ENCODE measurements at regions not wholly inside any gene's neighbourhood (a gene's known extent, or its start where the extent isn't known, plus 50 kb on each side); places are given as distances from the start of the nearest gene placed in this dataset.

GRCh38 chr20:48230216-48230615, 444.9 kb upstream of the SULF2 start:
- TF ChIP-seq CTCF (IDR thresholded peaks at IDR 0.05) = no peak
- no peak overlapping the region for H3K27ac ChIP-seq
- H3K4me1 ChIP-seq (ENCODE audit: control insufficient read depth in 1 of 2, insufficient read depth in 1 of 2, low read depth in 1 of 2, low read length in 1 of 2) = no peaks in the 10 kb centered on the region
- no peaks in the 10 kb centered on the region for H3K9me3 ChIP-seq
- H3K27me3 ChIP-seq = no peaks in the 10 kb centered on the region
- H3K4me3 ChIP-seq (ENCODE audit: low read depth in 1 of 2, low read length in 1 of 2) = no peak overlapping the region
- H3K36me3 ChIP-seq = no peaks in the 10 kb centered on the region

GRCh38 chr20:48227381-48227780, 442.1 kb upstream of the SULF2 start:
- Histone ChIP-seq H3K27me3 (no peaks in the 10 kb centered on the region), H3K9me3 (no peaks in the 10 kb centered on the region), H3K4me1 (ENCODE audit: control insufficient read depth in 1 of 2, insufficient read depth in 1 of 2, low read depth in 1 of 2, low read length in 1 of 2) (no peaks in the 10 kb centered on the region), H3K36me3 (no peaks in the 10 kb centered on the region), H3K4me3 (ENCODE audit: low read depth in 1 of 2, low read length in 1 of 2) (no peak overlapping the region), H3K27ac (no peak overlapping the region)
- TF ChIP-seq CTCF (IDR thresholded peaks at IDR 0.05) = no peak

- H3K4me1 ChIP-seq (ENCODE audit: control insufficient read depth in 1 of 2, insufficient read depth in 1 of 2, low read depth in 1 of 2, low read length in 1 of 2) = no peaks in the 10 kb centered on the region
- H3K9me3 ChIP-seq = no peaks in the 10 kb centered on the region
- H3K27ac ChIP-seq = no peak overlapping the region
- H3K27me3 ChIP-seq = no peaks in the 10 kb centered on the region
- no peak for TF ChIP-seq CTCF (IDR thresholded peaks at IDR 0.05)
- H3K4me3 ChIP-seq (ENCODE audit: low read depth in 1 of 2, low read length in 1 of 2) = no peak overlapping the region
- H3K36me3 ChIP-seq = no peaks in the 10 kb centered on the region
Measured at GRCh38 chr20:48226642-48227041, 441.4 kb upstream of the SULF2 start.

GRCh38 chr20:48224533-48225050, 439.3 kb upstream of the SULF2 start:
- TF ChIP-seq CTCF (IDR thresholded peaks at IDR 0.05) = no peak
- H3K4me1 ChIP-seq (ENCODE audit: control insufficient read depth in 1 of 2, insufficient read depth in 1 of 2, low read depth in 1 of 2, low read length in 1 of 2) = no peaks in the 10 kb centered on the region
- H3K27me3 ChIP-seq = no peaks in the 10 kb centered on the region
- H3K27ac ChIP-seq = no peak overlapping the region
- no peak overlapping the region for H3K4me3 ChIP-seq (ENCODE audit: low read depth in 1 of 2, low read length in 1 of 2)
- no peaks in the 10 kb centered on the region for H3K9me3 ChIP-seq
- H3K36me3 ChIP-seq = no peaks in the 10 kb centered on the region

- TF ChIP-seq CTCF (IDR thresholded peaks at IDR 0.05) = no peak
- Histone ChIP-seq H3K4me1 (ENCODE audit: control insufficient read depth in 1 of 2, insufficient read depth in 1 of 2, low read depth in 1 of 2, low read length in 1 of 2) (no peaks in the 10 kb centered on the region), H3K36me3 (no peaks in the 10 kb centered on the region), H3K27ac (no peak overlapping the region), H3K9me3 (no peaks in the 10 kb centered on the region), H3K27me3 (no peaks in the 10 kb centered on the region), H3K4me3 (ENCODE audit: low read depth in 1 of 2, low read length in 1 of 2) (no peak overlapping the region)
Measured at GRCh38 chr20:48223715-48224114, 438.4 kb upstream of the SULF2 start.
